ENCODE measurements at regions not wholly inside any gene's neighbourhood (a gene's known extent, or its start where the extent isn't known, plus 50 kb on each side); places are given as distances from the start of the nearest gene placed in this dataset.
"Not testable (repeated sequence)": the region's sequence is repeated elsewhere in the genome, so short reads cannot be mapped to it uniquely, and the experiment has no call there.

- no peak for DNase-seq (ENCODE audit: extremely low spot score)
- ChIA-PET POLR2A (no interaction called here), CTCF (no interaction called here)
- TF ChIP-seq CTCF (IDR thresholded peaks at IDR 0.05; ENCODE audit: control extremely low read depth, extremely low read depth, low read depth, missing control alignments), result no peak
These were observed 492.3 kb upstream of the AUTS2 start for GRCh38 chr7:69105981-69106380.

- DNase-seq (ENCODE audit: extremely low spot score); POLR2A ChIA-PET; CTCF ChIA-PET: not testable (repeated sequence)
These were observed 491.8 kb upstream of the AUTS2 start for GRCh38 chr7:69106449-69106848.

- POLR2A ChIA-PET; CTCF ChIA-PET; DNase-seq (ENCODE audit: extremely low spot score): not testable (repeated sequence)
These were observed 491.3 kb upstream of the AUTS2 start for GRCh38 chr7:69106946-69107345.

- TF ChIP-seq CTCF (IDR thresholded peaks at IDR 0.05; ENCODE audit: control extremely low read depth, extremely low read depth, low read depth, missing control alignments), result no peak
- no peak for DNase-seq (ENCODE audit: extremely low spot score)
- ChIA-PET POLR2A (no interaction called here), CTCF (interaction anchor here (0.7 kb wide), 1 partner anchor 1199 kb away, joined by 3 read pairs; no protein-coding TSS in a partner anchor)
These were observed 490.2 kb upstream of the AUTS2 start for GRCh38 chr7:69108097-69108496.

- TF ChIP-seq CTCF (IDR thresholded peaks at IDR 0.05; ENCODE audit: control extremely low read depth, extremely low read depth, low read depth, missing control alignments), result no peak
- DNase-seq (ENCODE audit: extremely low spot score), result no peak
- CTCF ChIA-PET, result no interaction called here
- POLR2A ChIA-PET, result no interaction called here
These were observed 489.0 kb upstream of the AUTS2 start for GRCh38 chr7:69109246-69109645.

GRCh38 chr7:69109879-69110278, 488.4 kb upstream of the AUTS2 start:
- ChIA-PET POLR2A (no interaction called here), CTCF (no interaction called here)
- no peak for DNase-seq (ENCODE audit: extremely low spot score)
- no peak for TF ChIP-seq CTCF (IDR thresholded peaks at IDR 0.05; ENCODE audit: control extremely low read depth, extremely low read depth, low read depth, missing control alignments)

- ChIA-PET POLR2A (no interaction called here), CTCF (no interaction called here)
- TF ChIP-seq CTCF (IDR thresholded peaks at IDR 0.05; ENCODE audit: control extremely low read depth, extremely low read depth, low read depth, missing control alignments), result no peak
- no peak for DNase-seq (ENCODE audit: extremely low spot score)
These were observed 487.7 kb upstream of the AUTS2 start for GRCh38 chr7:69110450-69111050.

GRCh38 chr7:69114374-69114773, 483.9 kb upstream of the AUTS2 start:
- POLR2A ChIA-PET, result no interaction called here
- CTCF ChIA-PET, result no interaction called here
- DNase-seq (ENCODE audit: extremely low spot score), result no peak
- no peak for TF ChIP-seq CTCF (IDR thresholded peaks at IDR 0.05; ENCODE audit: control extremely low read depth, extremely low read depth, low read depth, missing control alignments)
